ENCODE measurements at regions not wholly inside any gene's neighbourhood (a gene's known extent, or its start where the extent isn't known, plus 50 kb on each side); places are given as distances from the start of the nearest gene placed in this dataset.

DNA sequence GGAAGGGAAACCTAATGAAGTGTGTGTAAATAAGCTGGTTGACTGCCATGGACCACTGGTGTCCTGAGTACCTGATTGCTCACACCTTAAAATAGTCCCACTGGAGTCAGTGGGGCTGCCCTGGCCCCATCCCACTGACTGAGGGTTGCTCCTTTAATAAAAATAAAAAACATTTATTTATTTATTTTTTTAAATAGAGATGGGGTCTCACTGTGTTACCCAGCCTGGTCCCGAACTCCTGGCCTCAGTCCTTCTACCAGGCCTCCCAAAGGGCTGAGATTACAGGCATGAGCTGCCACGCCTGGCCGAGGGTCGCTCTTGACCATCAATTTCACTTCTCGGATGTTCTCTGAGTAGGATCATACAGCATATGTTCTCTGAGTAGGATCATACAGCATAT, 394.2 kb upstream of the IRX2 start:
- Histone ChIP-seq H2AFZ (ENCODE audit: low read length) (no peak overlapping the region), H3K79me2 (ENCODE audit: control insufficient read depth, insufficient read depth, low read length) (no peaks in the 10 kb centered on the region), H3K4me2 (ENCODE audit: extremely low read depth, insufficient read depth, low read length) (no peak overlapping the region), H4K20me1 (ENCODE audit: control insufficient read depth, extremely low read depth, insufficient read depth, low read length) (no peaks in the 10 kb centered on the region), H3K4me3 (replicated peaks in 1 of 4; ENCODE audit: control extremely low read depth in 1 of 4, insufficient read depth in 1 of 4, low read depth in 3 of 4, low read length in 4 of 4) (no peak overlapping the region), H3K27ac (ENCODE audit: insufficient read depth, low read length) (no peak overlapping the region), H3K27me3 (ENCODE audit: control insufficient read depth, insufficient read depth, low read length) (no peaks in the 10 kb centered on the region), H3K9me3 (ENCODE audit: control insufficient read depth, insufficient read depth, low read depth, low read length) (no peaks in the 10 kb centered on the region), H3K9ac (ENCODE audit: insufficient read depth, low read length) (no peak overlapping the region), H3K4me1 (ENCODE audit: control insufficient read depth, extremely low read depth, insufficient read depth, low read length) (no peaks in the 10 kb centered on the region), H3K36me3 (ENCODE audit: control insufficient read depth, insufficient read depth, low read length) (no peaks in the 10 kb centered on the region)
- TF ChIP-seq EZH2 (IDR thresholded peaks at IDR 0.05; ENCODE audit: low read length, missing control alignments): no peak
- DNase-seq (ENCODE audit: low read depth in 2 of 2): no peak

DNA sequence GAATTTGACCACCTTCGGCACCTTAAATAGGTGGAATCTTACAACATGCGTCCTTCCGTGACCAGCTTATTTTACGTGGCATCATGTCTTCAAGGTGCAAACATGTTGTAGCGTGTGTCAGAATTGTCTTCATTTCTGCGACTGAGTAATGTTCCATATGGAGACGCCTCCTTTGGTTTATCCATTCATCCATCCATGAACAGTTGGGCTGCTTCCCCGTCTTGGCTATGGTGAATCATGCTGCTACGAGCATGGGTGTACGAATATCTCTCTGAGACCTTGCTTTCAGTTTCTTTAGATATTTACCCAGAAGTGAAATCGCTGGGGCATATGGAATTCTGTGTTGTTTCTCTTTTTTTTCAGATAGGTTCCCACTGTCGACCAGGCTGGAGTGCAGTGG, 391.9 kb upstream of the IRX2 start:
- Histone ChIP-seq H3K4me2 (ENCODE audit: extremely low read depth, insufficient read depth, low read length) (no peak overlapping the region), H3K9me3 (ENCODE audit: control insufficient read depth, insufficient read depth, low read depth, low read length) (no peaks in the 10 kb centered on the region), H3K9ac (ENCODE audit: insufficient read depth, low read length) (no peak overlapping the region), H3K27ac (ENCODE audit: insufficient read depth, low read length) (no peak overlapping the region), H3K27me3 (ENCODE audit: control insufficient read depth, insufficient read depth, low read length) (no peaks in the 10 kb centered on the region), H4K20me1 (ENCODE audit: control insufficient read depth, extremely low read depth, insufficient read depth, low read length) (no peaks in the 10 kb centered on the region), H3K4me1 (ENCODE audit: control insufficient read depth, extremely low read depth, insufficient read depth, low read length) (no peaks in the 10 kb centered on the region), H3K36me3 (ENCODE audit: control insufficient read depth, insufficient read depth, low read length) (no peaks in the 10 kb centered on the region), H3K79me2 (ENCODE audit: control insufficient read depth, insufficient read depth, low read length) (no peaks in the 10 kb centered on the region), H3K4me3 (replicated peaks in 1 of 4; ENCODE audit: control extremely low read depth in 1 of 4, insufficient read depth in 1 of 4, low read depth in 3 of 4, low read length in 4 of 4) (no peak overlapping the region), H2AFZ (ENCODE audit: low read length) (no peak overlapping the region)
- TF ChIP-seq, protein P1, sequence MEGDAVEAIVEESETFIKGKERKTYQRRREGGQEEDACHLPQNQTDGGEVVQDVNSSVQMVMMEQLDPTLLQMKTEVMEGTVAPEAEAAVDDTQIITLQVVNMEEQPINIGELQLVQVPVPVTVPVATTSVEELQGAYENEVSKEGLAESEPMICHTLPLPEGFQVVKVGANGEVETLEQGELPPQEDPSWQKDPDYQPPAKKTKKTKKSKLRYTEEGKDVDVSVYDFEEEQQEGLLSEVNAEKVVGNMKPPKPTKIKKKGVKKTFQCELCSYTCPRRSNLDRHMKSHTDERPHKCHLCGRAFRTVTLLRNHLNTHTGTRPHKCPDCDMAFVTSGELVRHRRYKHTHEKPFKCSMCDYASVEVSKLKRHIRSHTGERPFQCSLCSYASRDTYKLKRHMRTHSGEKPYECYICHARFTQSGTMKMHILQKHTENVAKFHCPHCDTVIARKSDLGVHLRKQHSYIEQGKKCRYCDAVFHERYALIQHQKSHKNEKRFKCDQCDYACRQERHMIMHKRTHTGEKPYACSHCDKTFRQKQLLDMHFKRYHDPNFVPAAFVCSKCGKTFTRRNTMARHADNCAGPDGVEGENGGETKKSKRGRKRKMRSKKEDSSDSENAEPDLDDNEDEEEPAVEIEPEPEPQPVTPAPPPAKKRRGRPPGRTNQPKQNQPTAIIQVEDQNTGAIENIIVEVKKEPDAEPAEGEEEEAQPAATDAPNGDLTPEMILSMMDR (conservative IDR thresholded peaks at IDR 0.05 in 1 of 2, IDR thresholded peaks at IDR 0.05 in 1 of 2; ENCODE audit: low read depth in 1 of 2, low read length in 2 of 2): no peak
- TF ChIP-seq EZH2 (IDR thresholded peaks at IDR 0.05; ENCODE audit: low read length, missing control alignments): no peak
- DNase-seq (ENCODE audit: low read depth in 2 of 2): no peak

DNA sequence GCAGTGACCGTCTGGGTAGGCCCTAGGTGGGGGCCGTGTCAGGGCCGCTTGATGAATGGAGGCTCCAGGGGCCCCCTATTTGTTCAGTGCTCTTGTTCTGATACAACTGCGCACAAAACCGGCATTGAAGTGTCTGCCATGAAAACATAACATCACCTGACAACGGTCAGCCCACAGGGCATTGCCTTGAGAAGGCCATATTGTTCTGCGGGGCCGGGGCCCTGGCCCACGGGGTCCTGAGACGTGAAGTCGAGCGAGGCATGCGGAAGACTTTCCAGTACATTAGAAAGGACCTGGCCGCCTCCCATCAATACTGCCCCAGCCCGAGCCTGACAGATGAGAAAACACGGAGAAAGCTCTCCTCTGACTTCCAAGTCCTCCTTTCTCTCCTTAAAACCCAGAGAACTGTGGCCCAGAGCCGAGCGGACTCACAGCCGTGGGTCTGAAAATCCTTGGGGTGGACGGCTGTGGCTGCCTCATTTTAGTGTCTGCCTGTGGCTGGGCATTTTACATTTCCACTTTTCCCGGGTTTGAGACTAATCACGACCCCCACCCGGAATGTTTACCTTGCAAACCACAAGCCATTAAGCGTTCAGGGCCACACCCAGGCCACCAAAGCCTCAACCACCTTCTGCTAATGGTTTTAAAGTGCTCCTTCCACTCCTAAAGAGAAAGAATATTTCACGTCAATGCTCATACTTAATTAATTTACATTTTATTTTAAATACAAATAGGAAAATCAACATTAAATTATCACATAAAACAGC, 391.0 kb upstream of the IRX2 start:
- DNase-seq (ENCODE audit: low read depth in 2 of 2): no peak
- Histone ChIP-seq H2AFZ (ENCODE audit: low read length) (no peak overlapping the region), H3K4me3 (replicated peaks in 1 of 4; ENCODE audit: control extremely low read depth in 1 of 4, insufficient read depth in 1 of 4, low read depth in 3 of 4, low read length in 4 of 4) (no peak overlapping the region), H4K20me1 (ENCODE audit: control insufficient read depth, extremely low read depth, insufficient read depth, low read length) (no peaks in the 10 kb centered on the region), H3K79me2 (ENCODE audit: control insufficient read depth, insufficient read depth, low read length) (no peaks in the 10 kb centered on the region), H3K27ac (ENCODE audit: insufficient read depth, low read length) (no peak overlapping the region), H3K4me1 (ENCODE audit: control insufficient read depth, extremely low read depth, insufficient read depth, low read length) (no peaks in the 10 kb centered on the region), H3K9me3 (ENCODE audit: control insufficient read depth, insufficient read depth, low read depth, low read length) (no peaks in the 10 kb centered on the region), H3K27me3 (ENCODE audit: control insufficient read depth, insufficient read depth, low read length) (no peaks in the 10 kb centered on the region), H3K4me2 (ENCODE audit: extremely low read depth, insufficient read depth, low read length) (no peak overlapping the region), H3K36me3 (ENCODE audit: control insufficient read depth, insufficient read depth, low read length) (no peaks in the 10 kb centered on the region), H3K9ac (ENCODE audit: insufficient read depth, low read length) (no peak overlapping the region)
- TF ChIP-seq, protein P1 (conservative IDR thresholded peaks at IDR 0.05 in 1 of 2, IDR thresholded peaks at IDR 0.05 in 1 of 2; ENCODE audit: low read depth in 1 of 2, low read length in 2 of 2): no peak
- TF ChIP-seq EZH2 (IDR thresholded peaks at IDR 0.05; ENCODE audit: low read length, missing control alignments): no peak
